Left lobe of liver (tissue), 2 donors: ENCODE measurements at regions not wholly inside any gene's neighbourhood (a gene's known extent, or its start where the extent isn't known, plus 50 kb on each side); places are given as distances from the start of the nearest gene placed in this dataset.

ENCODE experiments used
- ATAC-seq: fragments of 200-7000 bp; cut with Tn5 transposase; one replicate; pipeline ENCODE4 v1.9.1; 2020; ENCODE audit warnings: mild to moderate bottlenecking, moderate library complexity
- DNase-seq: peaks from one replicate; pipeline ENCODE4 v3.0.0-alpha.2; 2020; ENCODE audit warnings: low spot score
- donor health status: DM: no; HTN: no; CAD: no; lungs with moderate emphysema.
- donor health status: DM: no; HTN: yes; CAD: no.

DNA sequence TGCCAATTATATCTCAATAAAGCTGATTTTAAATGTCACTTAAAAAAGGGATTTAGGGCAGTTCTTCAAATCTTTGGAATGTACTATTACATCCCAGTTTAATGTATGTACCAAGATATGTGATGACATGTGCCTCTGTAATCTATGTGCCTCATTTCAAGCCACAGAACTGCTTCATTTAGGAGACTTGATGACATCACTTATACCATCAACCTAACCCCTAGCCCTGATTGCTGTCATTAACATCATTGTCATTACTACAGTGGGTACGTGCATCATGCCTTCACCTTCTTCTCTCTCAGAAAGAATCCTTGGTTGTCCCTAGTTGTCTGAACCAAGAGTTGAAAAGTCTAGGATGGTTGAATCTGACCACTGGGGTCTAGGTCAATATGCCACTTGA is 134.3 kb upstream of the RAB11FIP2 start:
- ATAC-seq: no peak
- no peak for DNase-seq

DNA sequence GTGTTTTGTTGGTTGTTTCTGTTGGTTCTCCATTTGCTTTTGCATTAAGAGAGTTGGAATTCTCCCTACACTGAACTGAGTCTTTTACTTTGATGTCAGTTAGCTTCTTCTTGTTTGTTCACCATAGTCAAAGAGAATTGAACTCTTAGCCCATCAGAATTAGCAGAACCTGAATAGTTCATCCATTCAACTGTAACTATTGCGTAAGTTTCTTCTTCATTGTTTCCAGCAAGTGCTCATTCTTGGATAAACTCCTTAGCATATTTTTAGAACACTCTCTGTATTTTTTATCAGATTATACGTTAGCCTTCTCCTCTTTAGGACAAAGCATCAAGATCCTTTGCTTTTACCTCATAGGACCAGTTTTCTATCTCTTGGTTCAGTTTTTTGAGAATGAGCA is 128.4 kb upstream of the RAB11FIP2 start:
- ATAC-seq (no peak), DNase-seq (no peak)

DNA sequence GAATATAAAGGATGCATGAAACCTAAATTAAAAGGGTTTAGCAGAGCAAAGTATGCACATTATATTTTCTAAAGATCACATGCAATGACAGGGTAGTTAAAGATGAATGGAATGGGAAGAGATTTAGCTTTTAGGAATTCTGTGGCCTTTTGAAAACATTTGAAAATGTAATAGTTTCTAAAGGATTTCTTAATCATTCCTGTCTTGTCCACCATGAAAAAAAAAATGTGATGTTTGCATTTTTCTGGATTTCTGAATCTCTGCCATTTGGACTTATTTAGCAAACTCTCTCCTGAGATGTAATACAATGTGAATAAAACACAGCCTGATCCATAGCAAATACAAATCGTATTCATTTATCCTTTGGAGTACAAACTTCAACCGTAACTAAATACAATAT is 126.6 kb upstream of the RAB11FIP2 start:
- no peak for DNase-seq
- no peak for ATAC-seq

DNA sequence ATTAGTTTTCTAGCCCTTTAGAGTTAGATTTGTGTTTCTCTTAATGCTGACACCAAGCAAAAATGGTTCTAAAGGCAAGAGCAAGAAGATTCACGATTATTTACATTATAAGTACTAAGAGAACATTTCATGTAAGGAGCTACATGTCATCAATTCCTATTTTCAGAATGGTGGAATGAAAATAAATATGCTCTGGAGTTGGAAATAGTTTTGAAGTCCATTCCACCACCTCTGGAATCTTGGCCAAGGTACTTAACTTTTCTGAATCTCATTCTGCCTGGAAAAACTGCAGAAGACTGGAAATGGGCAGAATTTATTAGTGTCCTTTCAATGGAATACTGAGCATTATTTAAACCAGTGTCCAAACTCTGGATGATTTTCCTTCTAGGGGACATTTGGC is 125.1 kb upstream of the RAB11FIP2 start:
- ATAC-seq (no peak), DNase-seq (no peak)

DNA sequence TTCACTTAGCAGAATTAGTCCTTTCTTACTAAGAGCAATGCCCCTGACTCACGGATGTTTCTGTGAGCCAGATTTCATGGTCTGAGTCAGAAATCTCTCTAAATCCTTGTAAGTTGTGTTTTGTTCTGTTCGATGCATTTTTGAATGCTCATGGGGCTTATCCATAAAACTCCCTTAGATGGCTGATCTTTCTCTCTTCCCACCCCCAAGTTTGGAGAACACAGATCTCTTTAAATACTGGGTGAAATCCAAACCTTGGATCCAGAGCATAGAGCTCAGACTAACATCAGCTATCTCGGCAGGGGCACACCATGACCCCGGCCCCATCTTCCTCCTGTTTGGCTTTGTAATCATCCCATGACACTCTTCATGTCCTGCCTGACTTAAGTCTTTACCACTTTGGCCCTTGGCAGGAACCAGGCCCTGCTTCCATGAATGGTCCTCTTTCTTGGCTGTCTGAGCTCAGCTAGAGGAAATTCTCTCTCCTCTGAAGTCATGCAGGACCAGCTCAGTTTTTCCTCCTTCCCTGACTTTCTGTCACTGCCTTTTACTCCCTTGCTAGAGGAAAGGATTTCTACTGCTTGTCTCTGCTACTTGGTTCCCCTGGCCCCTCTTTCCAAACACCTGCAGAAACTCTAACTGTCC is 120.4 kb upstream of the RAB11FIP2 start:
- no peak for ATAC-seq
- no peak for DNase-seq

DNA sequence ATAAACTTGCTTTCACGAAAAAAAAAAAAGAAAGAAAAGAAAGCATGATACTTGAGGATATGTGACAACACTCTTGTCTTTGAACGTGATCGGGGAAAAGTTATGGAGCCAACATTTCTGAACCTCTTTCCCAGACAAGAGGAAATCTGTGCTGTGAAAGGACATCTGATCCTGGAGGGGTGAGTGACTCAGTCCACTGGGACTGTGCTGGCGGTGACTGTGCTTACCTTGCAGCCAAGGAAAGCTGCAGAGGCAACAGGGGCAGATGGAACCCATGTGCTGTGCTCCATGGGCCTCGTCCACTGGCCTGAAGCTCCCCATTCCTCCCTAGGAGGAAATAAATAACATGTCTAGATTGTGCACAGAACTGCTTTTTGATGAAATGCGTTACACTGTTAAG is 116.5 kb upstream of the RAB11FIP2 start:
- DNase-seq: no peak
- no peak for ATAC-seq

DNA sequence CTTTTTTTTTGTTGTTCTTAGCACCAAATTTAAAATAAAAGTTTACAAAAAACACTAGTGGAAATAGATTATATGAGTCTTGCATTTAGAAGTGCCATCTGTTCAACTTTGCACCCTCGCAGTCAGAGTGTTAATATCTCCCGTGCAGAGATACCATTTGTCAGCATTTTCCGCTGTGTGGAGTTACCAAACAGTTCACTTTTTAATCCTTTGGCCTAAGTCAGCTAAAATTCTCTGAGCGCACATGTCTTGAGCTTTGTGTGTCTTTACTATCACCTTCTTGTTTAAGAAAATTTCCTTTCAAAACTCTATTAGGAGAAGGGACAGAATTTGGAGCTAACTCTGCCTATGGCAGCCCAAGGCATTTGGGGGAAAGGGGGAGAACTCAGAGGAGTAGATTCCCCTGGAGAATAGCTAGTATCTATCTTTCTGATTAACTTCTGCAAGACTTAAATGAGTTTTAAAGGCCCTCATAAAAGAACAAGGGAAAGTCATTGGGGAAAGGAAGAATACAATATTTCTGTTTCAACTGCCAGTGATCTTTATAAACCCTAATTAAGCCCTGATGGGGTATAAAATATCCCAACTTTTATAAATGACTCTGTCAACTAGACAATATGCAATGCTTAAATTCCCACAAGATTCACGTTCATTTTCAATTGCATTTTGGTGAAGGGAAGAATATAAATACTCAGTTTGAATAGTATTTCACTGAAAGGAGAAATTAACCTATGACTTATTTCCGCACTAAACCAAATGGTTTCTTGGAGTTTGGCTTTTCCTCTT is 114.9 kb upstream of the RAB11FIP2 start:
- DNase-seq (no peak), ATAC-seq (no peak)

DNA sequence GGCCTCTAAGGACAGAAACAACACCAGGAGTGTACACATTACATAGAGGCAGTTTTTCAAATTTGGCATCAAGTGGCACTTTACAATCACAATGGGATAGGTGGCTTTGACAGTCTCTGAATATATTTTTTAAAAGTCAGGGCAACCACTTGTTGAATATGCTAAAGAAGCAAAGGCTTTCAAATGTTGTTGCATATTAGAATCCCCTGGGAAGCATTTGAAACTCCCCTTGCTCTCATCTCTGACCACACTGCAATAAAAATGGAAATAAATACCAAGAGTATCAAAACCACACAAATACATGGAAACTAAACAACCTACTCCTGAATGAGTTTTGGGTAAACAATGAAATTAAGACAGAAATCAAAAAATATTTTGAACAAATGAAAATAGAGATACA is 106.5 kb upstream of the RAB11FIP2 start:
- DNase-seq: no peak
- ATAC-seq: no peak

DNA sequence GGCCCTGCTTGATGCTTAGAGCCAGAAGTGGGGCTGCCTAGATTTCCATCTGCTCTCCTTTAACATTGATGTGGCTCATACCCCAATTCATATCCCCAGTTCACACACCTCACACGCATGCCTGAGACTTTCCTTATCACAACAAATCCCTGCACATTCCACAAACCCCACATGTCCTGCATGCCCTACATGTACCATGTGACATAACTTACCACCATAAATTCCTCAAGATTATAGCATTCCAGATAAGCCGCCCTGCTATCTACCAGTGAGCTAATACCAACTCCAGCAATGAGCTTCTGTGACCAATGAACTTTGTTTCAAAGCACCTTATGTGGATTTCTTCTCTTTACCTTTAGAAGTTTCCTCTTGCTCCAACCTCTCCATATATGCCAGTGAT is 104.7 kb upstream of the RAB11FIP2 start:
- DNase-seq (no peak), ATAC-seq (no peak)

DNA sequence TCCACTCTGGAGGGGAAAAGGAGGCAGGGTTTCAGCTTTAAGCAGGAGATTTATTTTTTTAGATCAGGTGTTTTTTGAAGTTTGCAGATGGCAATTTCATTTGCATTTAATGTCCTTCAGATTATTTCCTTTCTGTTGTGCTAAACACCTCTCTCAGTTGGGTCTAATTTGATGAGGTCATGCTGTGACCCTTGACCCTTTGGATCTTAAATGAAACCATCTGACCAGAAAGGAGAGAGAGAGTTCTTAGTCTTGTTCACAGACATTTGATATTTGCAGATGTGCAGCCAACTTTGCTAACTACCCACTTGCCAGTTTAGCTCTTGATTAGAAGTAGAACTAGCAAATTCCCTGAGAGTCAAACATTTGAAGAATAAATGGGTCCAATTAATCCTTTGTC is 101.5 kb upstream of the RAB11FIP2 start:
- no peak for DNase-seq
- no peak for ATAC-seq

DNA sequence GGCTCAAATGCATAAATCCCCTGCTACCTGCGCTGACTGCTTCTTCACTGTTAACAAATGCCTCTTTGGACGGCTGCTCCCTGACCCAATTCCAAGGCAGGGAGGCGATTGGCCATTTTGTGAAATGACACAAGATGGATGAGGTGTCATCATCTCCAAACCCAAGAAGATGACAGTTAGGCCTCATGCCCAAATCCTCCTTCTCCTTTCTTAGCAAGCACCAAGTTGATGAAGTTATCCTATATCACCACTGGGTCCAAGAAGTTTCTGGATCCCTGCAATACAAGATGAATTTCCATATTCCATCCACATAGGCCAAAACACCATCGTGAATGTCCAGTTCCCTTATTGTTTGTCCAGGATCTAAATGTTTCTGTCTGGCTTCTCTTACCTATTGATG is 98.5 kb upstream of the RAB11FIP2 start:
- no peak for DNase-seq
- no peak for ATAC-seq

DNA sequence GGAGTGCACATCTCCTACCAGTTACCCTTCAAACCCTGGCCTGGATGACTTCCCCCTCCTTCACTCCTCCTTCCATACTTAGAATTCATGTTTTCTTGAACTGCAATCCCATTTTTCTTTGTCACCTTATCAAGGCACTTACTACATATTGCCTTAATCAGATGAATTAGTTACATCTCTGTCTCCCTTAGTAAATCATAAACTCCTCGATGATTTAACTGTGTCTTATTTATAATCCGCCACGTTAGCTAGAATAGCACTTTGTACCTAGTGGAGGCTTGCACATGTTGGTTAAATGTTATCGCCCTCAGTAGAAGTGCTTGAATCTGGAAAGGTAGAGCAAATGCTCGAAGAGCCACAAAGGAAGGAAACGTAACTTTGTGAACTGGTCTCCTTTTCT is 94.7 kb upstream of the RAB11FIP2 start:
- no peak for DNase-seq

DNA sequence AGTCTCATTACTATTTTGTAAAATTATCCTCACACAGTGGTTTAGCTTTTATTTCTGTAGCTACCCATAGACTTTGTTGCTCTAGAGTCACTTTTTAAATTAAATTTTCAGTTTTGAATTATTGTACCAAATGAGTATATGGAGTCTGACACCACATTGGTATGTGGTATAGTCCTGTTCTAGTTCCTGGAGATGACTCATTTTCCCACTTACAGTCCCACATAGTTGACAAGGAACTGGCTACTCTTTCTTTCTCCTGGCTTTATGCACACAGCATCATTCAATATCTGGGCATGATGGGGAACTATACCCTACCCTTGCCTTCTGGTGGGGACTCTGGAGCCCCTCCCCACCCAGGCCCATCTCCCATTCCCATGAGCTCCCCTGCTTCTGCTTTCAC is 92.6 kb upstream of the RAB11FIP2 start:
- DNase-seq (no peak), ATAC-seq (no peak)

More for the DNA sequence above, 94.7 kb upstream of the RAB11FIP2 start:
- no peak for ATAC-seq

DNA sequence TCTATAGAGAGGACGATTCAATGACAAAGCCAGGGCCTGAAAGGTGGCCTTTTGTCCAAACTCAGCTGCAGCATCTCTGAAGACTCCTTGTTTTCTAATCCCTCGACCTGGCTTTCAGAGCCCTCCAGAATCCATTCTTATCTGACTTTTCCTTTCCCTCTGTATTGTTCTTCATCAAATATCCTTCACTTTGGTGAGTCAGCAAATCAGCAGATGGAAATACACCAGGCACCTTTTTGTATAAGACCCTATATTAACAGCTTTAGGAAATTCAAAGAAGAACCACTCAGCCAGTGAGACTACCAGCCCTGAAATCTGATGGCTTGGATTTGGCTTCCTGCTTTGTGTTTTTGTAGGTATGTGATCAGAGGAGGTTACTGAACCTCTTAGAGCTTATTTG is 81.9 kb upstream of the RAB11FIP2 start:
- ATAC-seq (no peak), DNase-seq (no peak)

DNA sequence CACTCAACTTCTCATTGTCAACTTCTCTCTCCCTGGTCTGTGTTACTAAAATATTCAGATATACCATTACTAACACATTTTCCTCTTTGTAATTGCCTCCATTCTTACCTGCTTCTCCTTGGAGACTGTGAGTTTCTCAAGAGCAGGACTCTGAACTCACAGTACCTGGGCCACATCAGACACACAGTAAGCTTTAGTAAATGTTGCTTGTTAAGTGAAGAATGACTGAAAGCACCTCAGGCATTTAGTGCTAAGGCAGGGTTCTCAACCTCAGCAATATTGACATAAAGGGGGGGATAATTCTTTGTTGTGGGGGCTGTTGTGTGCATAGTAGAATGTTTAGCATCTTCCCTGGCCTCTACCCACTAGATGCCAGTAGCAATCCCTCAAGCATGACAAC is 72.0 kb upstream of the RAB11FIP2 start:
- DNase-seq (no peak), ATAC-seq (no peak)

DNA sequence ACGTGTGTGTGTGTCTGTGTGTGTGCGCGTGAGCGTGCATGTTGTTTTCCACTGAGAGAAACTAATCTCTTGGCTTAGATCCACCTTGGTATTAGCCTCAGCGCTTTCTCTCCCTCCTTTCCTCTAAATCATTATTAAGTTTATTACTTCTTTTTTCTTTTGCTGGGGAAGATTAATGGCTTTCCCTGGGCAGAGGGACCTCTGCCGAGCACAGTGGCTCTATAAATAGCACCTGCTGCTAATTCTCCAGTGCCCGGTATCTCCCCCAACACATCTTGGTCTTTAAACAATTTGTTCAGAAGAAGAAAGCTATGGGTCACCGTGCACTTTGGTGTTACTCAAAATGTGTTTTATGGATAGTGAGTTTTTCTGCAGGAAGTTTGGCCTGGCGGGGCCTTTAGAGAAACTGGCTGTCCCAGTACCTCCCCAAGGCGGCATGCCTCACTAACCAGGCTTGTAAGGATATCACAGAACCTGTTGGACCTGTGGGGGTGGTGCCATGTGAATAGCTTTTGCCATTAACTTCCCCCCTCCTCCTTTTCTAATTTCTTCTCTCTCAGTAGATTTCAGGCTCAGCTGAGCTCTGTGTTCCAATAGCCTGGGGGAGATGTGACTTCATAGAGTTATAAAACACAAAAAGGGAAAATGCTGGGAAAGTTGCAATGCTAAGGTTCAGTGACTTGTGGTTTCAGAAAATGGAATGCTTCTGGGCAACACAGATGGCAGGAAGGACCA is 70.1 kb upstream of the RAB11FIP2 start:
- ATAC-seq: no peak

DNA sequence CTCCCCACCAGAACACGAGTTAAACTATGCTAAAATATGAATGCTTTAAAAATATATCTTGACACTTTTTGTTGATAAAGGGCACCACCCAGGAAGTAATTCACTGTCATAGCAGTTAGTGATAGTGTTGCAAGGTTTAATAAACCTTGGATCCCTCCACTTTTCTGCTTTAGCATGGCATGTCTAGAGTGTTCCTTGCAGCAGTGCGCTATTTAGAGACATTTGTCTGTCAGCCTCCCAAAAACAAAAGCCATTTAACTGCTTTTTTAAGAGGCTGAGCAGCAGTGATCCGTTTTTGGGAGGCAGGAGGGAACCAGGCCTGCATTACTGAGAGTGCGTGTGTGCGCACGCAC is 69.6 kb upstream of the RAB11FIP2 start:
- ATAC-seq (no peak), DNase-seq (no peak)

More for the DNA sequence above, 70.1 kb upstream of the RAB11FIP2 start:
- no peak for DNase-seq

DNA sequence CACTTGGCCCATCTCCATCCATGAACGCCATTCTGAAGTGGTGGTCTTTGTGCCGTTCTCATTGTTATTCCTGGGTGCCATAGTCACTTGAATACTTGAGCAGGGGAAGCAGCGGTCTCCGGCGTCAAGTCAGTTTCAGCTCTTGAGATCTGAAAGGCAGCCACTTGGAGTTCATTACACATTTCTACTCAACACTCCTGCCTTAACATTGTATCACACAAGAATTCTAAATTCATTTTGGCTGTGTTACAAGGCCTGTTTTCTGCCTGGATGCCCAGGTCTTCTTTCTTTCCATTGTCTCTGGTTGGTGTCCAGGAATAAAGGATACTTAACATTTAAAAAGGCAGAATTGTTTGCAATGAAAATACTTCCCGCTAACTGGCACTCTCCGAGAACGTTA is 69.0 kb upstream of the RAB11FIP2 start:
- ATAC-seq (no peak), DNase-seq (no peak)

DNA sequence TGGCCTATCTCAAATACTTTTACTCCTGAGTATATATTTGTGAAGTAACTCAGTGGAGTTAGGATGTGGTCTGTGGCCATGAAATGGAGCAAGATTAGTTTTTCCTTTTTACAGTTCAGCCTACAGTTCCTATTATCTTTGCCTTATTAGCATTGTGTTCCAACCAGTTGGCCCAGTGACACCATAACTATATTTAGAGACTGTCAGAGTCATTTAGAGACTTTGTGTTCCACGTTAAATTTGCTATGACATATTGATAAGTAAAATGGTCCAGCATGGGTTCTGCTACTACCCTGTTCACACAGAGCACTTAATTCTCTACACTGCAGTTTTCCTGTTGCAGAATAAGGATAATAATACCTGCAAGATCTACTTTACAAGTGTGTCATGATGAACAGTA is 68.3 kb upstream of the RAB11FIP2 start:
- DNase-seq (no peak), ATAC-seq (no peak)

DNA sequence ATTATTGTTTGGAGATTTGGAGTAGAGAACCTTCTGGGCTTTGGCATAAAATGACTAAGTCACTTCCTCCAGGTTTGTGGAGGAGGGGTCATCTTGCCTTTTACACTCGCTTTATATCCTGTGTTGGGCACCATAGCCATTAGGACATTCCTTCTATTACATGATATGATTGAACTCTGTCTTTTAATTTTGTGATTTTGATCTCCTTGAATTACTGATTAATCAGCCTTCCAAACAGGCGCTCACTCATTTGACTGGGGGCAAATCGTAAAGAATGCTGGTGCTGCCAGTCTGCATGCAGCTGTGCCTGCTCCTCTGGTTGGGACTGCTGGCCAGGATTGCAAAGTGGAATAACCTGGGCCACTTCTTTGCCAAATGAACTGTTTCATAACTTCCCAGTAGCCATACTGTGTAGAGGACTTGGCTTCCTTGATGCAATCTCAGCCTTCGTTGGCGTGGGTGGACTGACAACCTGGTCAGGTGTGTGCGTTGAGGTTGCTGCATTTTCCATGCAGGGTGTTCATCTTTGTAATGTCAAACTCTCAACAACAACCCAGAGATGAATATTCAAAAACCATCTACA is 65.9 kb upstream of the RAB11FIP2 start:
- DNase-seq (no peak), ATAC-seq (no peak)

DNA sequence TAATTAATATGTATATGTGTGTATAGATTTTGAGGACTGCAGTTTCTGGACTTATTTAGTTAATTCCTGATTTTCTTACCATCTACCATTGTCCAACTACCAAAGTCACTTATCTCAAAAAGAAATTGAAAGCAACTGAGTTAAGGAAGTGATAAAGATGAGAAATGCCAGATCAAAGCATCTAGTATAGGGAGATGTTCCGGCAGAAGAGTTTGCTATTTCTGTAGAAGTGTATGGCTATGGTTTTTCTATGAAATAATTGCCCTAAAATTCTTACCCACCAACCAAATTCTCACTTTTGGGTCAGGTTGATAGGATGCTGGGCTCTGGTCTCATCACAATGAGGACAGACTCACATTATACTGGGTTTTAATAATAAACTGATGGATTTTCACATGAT is 64.0 kb upstream of the RAB11FIP2 start:
- ATAC-seq (no peak), DNase-seq (no peak)
